OCI-LY7 (cell line): ENCODE measurements at regions not wholly inside any gene's neighbourhood (a gene's known extent, or its start where the extent isn't known, plus 50 kb on each side); places are given as distances from the start of the nearest gene placed in this dataset.

ENCODE experiments used
- EZH2phosphoT487 ChIP-seq: fragments of 200-600 bp; sonication (generic); IDR thresholded peaks from 2 replicates; pipeline ENCODE4 v1.6.1; 2018; ENCODE audit warnings: low read depth, borderline replicate concordance, mild to moderate bottlenecking, mixed run types, antibody characterized with exemption, low read length, moderate library complexity, mixed read lengths
- TF ChIP-seq, protein P1 (sequence below): fragments of 200-600 bp; sonication (generic); conservative IDR thresholded peaks from 2 replicates; pipeline ENCODE4 v1.5.1; 2014; ENCODE audit warnings: mild to moderate bottlenecking, antibody characterized with exemption, low read length, moderate library complexity, mixed read lengths

DNA sequence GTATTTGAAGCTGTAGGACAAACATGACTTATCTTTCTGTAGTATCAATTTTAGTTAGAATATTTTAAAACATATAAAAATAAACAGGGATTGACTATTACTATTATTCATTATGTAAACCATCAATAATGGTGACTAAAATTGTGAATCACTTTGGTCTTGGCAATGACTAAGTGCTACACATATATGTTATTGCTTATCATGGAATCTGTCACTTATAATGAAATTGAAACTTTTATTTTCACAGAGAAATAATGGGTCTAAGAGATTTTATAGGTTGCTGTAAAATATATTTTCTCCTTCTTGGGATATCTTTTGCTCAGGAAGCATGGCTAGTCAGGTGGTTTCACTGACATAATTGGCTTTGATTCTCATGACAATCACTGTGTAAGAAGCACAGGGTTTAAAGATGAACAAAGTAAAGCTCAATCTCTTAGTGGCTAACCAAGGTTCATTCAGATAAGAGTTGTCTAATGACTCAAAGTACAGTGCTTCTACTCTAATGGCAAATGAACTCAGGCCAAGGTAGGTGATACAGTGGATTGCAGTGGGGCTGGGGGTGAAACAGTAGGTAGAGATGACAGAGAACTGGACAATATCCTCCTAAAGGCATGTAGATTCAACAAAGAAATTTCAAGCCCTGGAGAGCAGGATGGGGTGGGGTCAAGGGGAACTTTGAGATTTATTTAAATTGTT, 98.6 kb upstream of the FANCL start:
- TF ChIP-seq, protein P1, sequence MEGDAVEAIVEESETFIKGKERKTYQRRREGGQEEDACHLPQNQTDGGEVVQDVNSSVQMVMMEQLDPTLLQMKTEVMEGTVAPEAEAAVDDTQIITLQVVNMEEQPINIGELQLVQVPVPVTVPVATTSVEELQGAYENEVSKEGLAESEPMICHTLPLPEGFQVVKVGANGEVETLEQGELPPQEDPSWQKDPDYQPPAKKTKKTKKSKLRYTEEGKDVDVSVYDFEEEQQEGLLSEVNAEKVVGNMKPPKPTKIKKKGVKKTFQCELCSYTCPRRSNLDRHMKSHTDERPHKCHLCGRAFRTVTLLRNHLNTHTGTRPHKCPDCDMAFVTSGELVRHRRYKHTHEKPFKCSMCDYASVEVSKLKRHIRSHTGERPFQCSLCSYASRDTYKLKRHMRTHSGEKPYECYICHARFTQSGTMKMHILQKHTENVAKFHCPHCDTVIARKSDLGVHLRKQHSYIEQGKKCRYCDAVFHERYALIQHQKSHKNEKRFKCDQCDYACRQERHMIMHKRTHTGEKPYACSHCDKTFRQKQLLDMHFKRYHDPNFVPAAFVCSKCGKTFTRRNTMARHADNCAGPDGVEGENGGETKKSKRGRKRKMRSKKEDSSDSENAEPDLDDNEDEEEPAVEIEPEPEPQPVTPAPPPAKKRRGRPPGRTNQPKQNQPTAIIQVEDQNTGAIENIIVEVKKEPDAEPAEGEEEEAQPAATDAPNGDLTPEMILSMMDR, result no peak
- no peak for TF ChIP-seq EZH2phosphoT487
